Lower leg skin (tissue), 4 donors: ENCODE measurements at regions not wholly inside any gene's neighbourhood (a gene's known extent, or its start where the extent isn't known, plus 50 kb on each side); places are given as distances from the start of the nearest gene placed in this dataset.
"Not testable (repeated sequence)": the region's sequence is repeated elsewhere in the genome, so short reads cannot be mapped to it uniquely, and the experiment has no call there.

Experiments used
- DNase-seq, 2 donors: peaks; one replicate each; pipeline ENCODE4 v3.0.0-alpha.2; 2019; ENCODE audit warnings: low spot score in 2 of 2
- H3K4me3 ChIP-seq: fragments of 200-600 bp; sonication (generic); 2 replicates; pipeline ENCODE4 v1.5.1; 2017; ENCODE audit warnings: mild to moderate bottlenecking, low read depth; ENCODE audit not compliant: poor library complexity, severe bottlenecking
- POLR2A ChIP-seq, 2 donors: fragments of 450-650 bp; IDR thresholded peaks; one replicate each; pipeline ENCODE4 v1.6.1; 2016 to 2017; ENCODE audit warnings: antibody characterized with exemption in 2 of 2, mild to moderate bottlenecking in 1 of 2, moderate library complexity in 1 of 2
- WGBS, 2 donors: methylation state at CpG; one replicate each; pipeline ENCODE4 v1.1.5; 2018; 5-methylcytosine and 5-hydroxymethylcytosine counted together
- intact Hi-C: fragments of 100-400 bp; cut with DNase I; formaldehyde crosslinking; loops from one replicate; pipeline ENCODE4 v1.15.0; 2023; ENCODE audit warnings: low total_unique reads
- TF ChIP-seq, protein P1 (sequence below), 3 donors: fragments of 450-650 bp; IDR thresholded peaks; one replicate each; pipeline ENCODE4 v1.5.1; 2016; ENCODE audit warnings: antibody characterized with exemption in 3 of 3, mild to moderate bottlenecking in 3 of 3, moderate library complexity in 2 of 3

GRCh38 chr5:167937635-167937998, 353.8 kb upstream of the WWC1 start:
- 64 to 71% methylated on average over 8 of the region's 8 CpGs for WGBS, 2 donors
- TF ChIP-seq POLR2A (IDR thresholded peaks at IDR 0.05) = no peak
- TF ChIP-seq, protein P1, sequence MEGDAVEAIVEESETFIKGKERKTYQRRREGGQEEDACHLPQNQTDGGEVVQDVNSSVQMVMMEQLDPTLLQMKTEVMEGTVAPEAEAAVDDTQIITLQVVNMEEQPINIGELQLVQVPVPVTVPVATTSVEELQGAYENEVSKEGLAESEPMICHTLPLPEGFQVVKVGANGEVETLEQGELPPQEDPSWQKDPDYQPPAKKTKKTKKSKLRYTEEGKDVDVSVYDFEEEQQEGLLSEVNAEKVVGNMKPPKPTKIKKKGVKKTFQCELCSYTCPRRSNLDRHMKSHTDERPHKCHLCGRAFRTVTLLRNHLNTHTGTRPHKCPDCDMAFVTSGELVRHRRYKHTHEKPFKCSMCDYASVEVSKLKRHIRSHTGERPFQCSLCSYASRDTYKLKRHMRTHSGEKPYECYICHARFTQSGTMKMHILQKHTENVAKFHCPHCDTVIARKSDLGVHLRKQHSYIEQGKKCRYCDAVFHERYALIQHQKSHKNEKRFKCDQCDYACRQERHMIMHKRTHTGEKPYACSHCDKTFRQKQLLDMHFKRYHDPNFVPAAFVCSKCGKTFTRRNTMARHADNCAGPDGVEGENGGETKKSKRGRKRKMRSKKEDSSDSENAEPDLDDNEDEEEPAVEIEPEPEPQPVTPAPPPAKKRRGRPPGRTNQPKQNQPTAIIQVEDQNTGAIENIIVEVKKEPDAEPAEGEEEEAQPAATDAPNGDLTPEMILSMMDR (IDR thresholded peaks at IDR 0.05) = no peak
- intact Hi-C loops = no loop called here
- no peak for DNase-seq
- H3K4me3 ChIP-seq = no peak overlapping the region

DNA sequence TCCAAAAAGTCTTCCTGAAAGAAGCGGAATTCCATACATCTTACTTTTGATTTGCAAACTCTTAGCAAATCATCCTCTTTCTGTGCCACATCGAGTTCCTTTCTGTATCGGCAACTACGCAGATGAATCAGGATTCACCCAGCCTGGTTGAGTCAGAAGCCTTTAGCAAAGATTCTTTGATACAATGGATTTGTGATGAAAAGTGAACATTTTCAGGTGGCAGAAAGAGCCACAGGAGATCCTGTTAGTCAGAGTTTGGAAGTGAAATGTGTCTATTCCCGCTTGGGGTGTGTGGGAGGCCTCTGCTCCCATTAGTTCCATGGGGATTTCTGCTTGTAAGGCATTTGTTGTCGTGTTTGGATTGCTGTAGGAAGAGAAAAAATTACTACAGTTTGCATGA, 351.8 kb upstream of the WWC1 start:
- intact Hi-C loops = no loop called here
- TF ChIP-seq, protein P1 (IDR thresholded peaks at IDR 0.05) = no peak
- no peak for TF ChIP-seq POLR2A (IDR thresholded peaks at IDR 0.05)
- H3K4me3 ChIP-seq = no peak overlapping the region
- no peak for DNase-seq
- 73 to 80% methylated on average over 6 of the region's 6 CpGs for whole genome bisulfite sequencing, 2 donors

DNA sequence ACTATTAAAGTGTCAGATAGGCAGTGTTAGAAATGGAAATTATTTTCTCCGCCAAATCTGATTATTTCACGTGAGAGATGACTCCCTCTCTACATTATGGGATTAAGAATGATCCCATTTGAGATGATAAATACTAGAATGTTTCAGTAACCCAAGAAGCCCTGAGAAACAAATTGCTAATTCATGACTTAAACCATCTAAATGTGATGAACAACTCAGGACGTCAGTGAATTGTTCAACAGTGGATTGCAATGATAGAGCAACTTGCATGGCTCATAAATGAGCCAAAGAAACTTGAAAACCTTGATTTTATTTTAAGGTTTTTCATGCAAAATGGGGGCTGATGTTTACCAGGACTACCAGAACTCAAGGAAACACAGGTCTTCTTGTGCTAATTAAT, 350.5 kb upstream of the WWC1 start:
- WGBS, 2 donors = 80 to 86% methylated on average over 3 of the region's 3 CpGs
- DNase-seq = no peak
- intact Hi-C loops = no loop called here
- H3K4me3 ChIP-seq = no peak overlapping the region
- TF ChIP-seq, protein P1 (IDR thresholded peaks at IDR 0.05) = no peak
- no peak for TF ChIP-seq POLR2A (IDR thresholded peaks at IDR 0.05)

DNA sequence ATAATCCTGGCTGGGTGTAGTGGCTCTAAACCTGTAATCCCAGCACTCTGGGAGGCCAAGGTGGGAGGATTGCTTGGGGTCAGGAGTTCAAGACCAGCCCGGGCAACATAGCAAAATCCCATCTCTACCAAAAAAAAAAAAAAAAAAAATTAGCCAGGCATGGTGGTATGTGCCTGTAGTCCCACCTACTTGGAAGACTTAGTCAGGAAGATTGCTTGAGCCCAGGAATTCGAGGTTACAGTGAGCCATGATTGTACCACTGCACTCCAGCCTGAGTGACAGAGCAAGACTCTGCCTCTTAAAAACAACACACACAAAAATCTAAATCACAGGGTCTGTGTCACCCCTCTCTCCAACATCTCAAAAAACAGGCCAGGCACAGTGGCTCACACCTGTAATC, 349.9 kb upstream of the WWC1 start:
- whole genome bisulfite sequencing, 2 donors = 83 to 85% methylated on average over 2 of the region's 2 CpGs
- DNase-seq, intact Hi-C loops, H3K4me3 ChIP-seq: not testable (repeated sequence)

- no peak overlapping the region for H3K4me3 ChIP-seq
- intact Hi-C loops = no loop called here
- DNase-seq = no peak
- 75 to 82% methylated on average over 1 of the region's 1 CpG for WGBS, 2 donors
- TF ChIP-seq, protein P1 (IDR thresholded peaks at IDR 0.05) = no peak
- no peak for TF ChIP-seq POLR2A (IDR thresholded peaks at IDR 0.05)
These were observed 348.1 kb upstream of the WWC1 start for GRCh38 chr5:167943343-167943742.

DNA sequence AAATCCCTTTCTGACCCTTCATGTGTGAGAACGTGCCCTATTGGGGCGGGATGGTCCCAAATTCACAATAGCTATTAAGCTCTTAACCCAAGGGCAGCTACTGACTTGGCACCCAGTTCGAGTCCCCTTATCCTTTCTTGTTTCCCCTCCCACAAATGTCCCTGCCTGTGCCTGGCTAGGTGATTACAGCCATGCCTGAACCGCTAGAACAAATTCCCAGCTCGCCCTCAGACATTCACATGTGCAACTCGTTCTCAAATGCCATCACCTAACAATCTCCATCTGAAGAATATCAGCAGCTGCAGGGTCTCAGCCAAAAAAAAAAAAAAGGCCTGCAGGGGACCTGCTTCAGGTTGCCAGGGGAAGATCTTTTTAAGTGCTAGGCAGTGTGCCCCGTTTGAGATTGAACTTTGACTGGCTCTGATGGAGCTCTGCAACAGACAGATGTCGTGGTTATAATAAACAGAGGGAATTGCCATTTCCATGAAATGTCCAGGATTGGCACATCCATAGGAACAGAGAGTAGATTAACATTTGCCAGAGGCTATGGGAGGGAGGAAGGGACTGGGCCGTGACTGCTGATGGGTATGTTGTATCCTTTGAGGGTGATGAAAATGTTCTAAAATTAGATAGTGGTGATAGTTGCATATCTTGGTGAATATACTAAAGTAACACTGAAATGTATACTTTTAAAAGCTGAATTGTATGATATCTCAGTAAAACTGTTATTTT, 347.2 kb upstream of the WWC1 start:
- intact Hi-C loops = no loop called here
- no peak overlapping the region for H3K4me3 ChIP-seq
- TF ChIP-seq, protein P1 (IDR thresholded peaks at IDR 0.05) = no peak
- no peak for TF ChIP-seq POLR2A (IDR thresholded peaks at IDR 0.05)
- DNase-seq = no peak
- WGBS, 2 donors = 62 to 67% methylated on average over 9 of the region's 9 CpGs
